Thyroid gland (tissue), 4 donors: ENCODE measurements at regions not wholly inside any gene's neighbourhood (a gene's known extent, or its start where the extent isn't known, plus 50 kb on each side); places are given as distances from the start of the nearest gene placed in this dataset.

ENCODE experiments used
- DNase-seq, 2 donors: peaks; one replicate each; pipeline ENCODE4 v3.0.0-alpha.2; 2019
- H3K27ac ChIP-seq, 3 donors: fragments of 200-600 bp; sonication (generic); 1 replicate in 2 of 3; 2 replicates in 1 of 3; pipeline ENCODE4 v1.5.1; 2016 to 2019; ENCODE audit warnings: mild to moderate bottlenecking in 1 of 3, moderate library complexity in 1 of 3
- H3K27me3 ChIP-seq: fragments of 200-600 bp; sonication (generic); one replicate; pipeline ENCODE4 v1.5.1; 2019
- H3K36me3 ChIP-seq, 2 donors: fragments of 200-600 bp; sonication (generic); one replicate each; pipeline ENCODE4 v1.5.1; 2016 to 2019
- H3K4me1 ChIP-seq, 2 donors: fragments of 200-600 bp; sonication (generic); one replicate each; pipeline ENCODE4 v1.5.1; 2017 to 2019
- H3K4me3 ChIP-seq, 3 donors: fragments of 200-600 bp; sonication (generic); replicated peaks in 1 of 3; 1 replicate in 2 of 3; 2 replicates in 1 of 3; pipeline ENCODE4 v1.5.1; 2016; ENCODE audit warnings: mild to moderate bottlenecking in 1 of 3
- H3K9me3 ChIP-seq: fragments of 200-600 bp; sonication (generic); one replicate; pipeline ENCODE4 v1.5.1; 2017
- POLR2A ChIP-seq, 2 donors: fragments of 450-650 bp; IDR thresholded peaks; one replicate each; pipeline ENCODE4 v1.6.1; 2017; ENCODE audit warnings: antibody characterized with exemption in 2 of 2, mild to moderate bottlenecking in 2 of 2, moderate library complexity in 1 of 2
- WGBS, 2 donors: methylation state at CpG; one replicate each; pipeline ENCODE4 v1.1.5; 2017; 5-methylcytosine and 5-hydroxymethylcytosine counted together
- intact Hi-C: fragments of 100-400 bp; cut with DNase I; formaldehyde crosslinking; loops from one replicate; pipeline ENCODE4 v1.15.1; 2023
- TF ChIP-seq, protein P1 (sequence below), 6 experiments: fragments of 200-600 bp in 3 of 6; fragments of 450-650 bp in 3 of 6; sonication (generic) in 3 of 6; IDR thresholded peaks; one replicate each; pipeline ENCODE4 v1.5.1; 2016 to 2019; ENCODE audit warnings: antibody characterized with exemption in 6 of 6, mild to moderate bottlenecking in 2 of 6, inconsistent platforms in 1 of 6, moderate library complexity in 1 of 6

DNA sequence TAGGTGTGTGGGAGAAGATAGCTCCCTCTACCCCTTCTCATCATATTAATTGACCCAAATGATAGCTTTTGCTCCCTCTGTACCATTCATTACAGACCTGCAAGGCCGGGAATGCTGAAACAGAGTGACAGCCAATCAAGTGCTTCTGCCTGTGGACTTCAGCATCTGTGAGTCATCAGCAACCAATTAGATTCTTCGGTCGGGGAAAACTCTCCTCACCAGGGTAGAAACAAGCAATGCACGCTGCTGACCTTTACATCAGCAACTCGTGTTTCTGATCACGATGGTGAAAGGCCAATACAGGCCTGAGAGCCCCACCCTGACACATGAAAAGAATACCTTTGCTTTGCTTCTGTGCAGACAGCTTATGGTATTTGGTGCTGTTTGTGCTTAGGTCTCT, 347.2 kb upstream of the DDX53 start:
- DNase-seq = no peak
- intact Hi-C loops = no loop called here

GRCh38 chrX:22660756-22661155, 339.0 kb upstream of the DDX53 start:
- TF ChIP-seq, protein P1, sequence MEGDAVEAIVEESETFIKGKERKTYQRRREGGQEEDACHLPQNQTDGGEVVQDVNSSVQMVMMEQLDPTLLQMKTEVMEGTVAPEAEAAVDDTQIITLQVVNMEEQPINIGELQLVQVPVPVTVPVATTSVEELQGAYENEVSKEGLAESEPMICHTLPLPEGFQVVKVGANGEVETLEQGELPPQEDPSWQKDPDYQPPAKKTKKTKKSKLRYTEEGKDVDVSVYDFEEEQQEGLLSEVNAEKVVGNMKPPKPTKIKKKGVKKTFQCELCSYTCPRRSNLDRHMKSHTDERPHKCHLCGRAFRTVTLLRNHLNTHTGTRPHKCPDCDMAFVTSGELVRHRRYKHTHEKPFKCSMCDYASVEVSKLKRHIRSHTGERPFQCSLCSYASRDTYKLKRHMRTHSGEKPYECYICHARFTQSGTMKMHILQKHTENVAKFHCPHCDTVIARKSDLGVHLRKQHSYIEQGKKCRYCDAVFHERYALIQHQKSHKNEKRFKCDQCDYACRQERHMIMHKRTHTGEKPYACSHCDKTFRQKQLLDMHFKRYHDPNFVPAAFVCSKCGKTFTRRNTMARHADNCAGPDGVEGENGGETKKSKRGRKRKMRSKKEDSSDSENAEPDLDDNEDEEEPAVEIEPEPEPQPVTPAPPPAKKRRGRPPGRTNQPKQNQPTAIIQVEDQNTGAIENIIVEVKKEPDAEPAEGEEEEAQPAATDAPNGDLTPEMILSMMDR (IDR thresholded peaks at IDR 0.05) = no peak
- no peak for TF ChIP-seq POLR2A (IDR thresholded peaks at IDR 0.05)
- intact Hi-C loops = no loop called here
- DNase-seq = no peak
- H3K9me3 ChIP-seq = no peaks in the 10 kb centered on the region
- no peaks in the 10 kb centered on the region for H3K27me3 ChIP-seq
- H3K36me3 ChIP-seq = no peaks in the 10 kb centered on the region
- H3K4me3 ChIP-seq = no peak overlapping the region
- WGBS, 2 donors = 84 to 95% methylated on average over 2 of the region's 2 CpGs
- no peak overlapping the region for H3K27ac ChIP-seq
- no peaks in the 10 kb centered on the region for H3K4me1 ChIP-seq

More for the DNA sequence above, 347.2 kb upstream of the DDX53 start:
- H3K27me3 ChIP-seq = no peaks in the 10 kb centered on the region
- H3K4me3 ChIP-seq = no peak overlapping the region
- H3K36me3 ChIP-seq = no peaks in the 10 kb centered on the region
- no peak for TF ChIP-seq POLR2A (IDR thresholded peaks at IDR 0.05)
- TF ChIP-seq, protein P1 (IDR thresholded peaks at IDR 0.05) = no peak
- 74% methylated on average over 4 to 6 of the region's 6 CpGs for WGBS, 2 donors
- no peaks in the 10 kb centered on the region for H3K4me1 ChIP-seq
- no peak overlapping the region for H3K27ac ChIP-seq
- H3K9me3 ChIP-seq = no peaks in the 10 kb centered on the region

DNA sequence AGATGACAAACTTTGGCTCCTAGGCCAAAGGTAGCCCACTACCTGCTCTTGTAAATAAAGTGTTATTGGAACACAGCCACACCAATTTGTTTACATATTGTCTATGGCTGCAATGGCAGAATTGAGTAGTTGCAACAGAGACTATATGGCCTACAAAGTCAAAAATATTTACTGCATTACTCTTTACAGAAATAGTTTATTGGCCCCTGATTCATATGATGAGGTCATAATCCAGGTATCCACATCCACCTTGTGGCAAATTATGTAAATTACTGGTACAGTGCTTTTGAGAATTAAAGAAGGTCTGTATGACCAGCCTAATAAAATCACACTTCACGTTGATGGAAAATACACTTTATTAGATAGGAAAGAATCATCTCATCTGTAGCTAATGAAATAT, 337.0 kb upstream of the DDX53 start:
- DNase-seq = no peak
- intact Hi-C loops = no loop called here
- H3K4me1 ChIP-seq = no peaks in the 10 kb centered on the region
- H3K27me3 ChIP-seq = no peaks in the 10 kb centered on the region
- H3K27ac ChIP-seq = no peak overlapping the region
- no peak overlapping the region for H3K4me3 ChIP-seq
- TF ChIP-seq, protein P1 (IDR thresholded peaks at IDR 0.05) = no peak
- TF ChIP-seq POLR2A (IDR thresholded peaks at IDR 0.05) = no peak
- H3K36me3 ChIP-seq = no peaks in the 10 kb centered on the region
- H3K9me3 ChIP-seq = no peaks in the 10 kb centered on the region
- WGBS, 2 donors = 90 to 96% methylated on average over 1 of the region's 1 CpG

DNA sequence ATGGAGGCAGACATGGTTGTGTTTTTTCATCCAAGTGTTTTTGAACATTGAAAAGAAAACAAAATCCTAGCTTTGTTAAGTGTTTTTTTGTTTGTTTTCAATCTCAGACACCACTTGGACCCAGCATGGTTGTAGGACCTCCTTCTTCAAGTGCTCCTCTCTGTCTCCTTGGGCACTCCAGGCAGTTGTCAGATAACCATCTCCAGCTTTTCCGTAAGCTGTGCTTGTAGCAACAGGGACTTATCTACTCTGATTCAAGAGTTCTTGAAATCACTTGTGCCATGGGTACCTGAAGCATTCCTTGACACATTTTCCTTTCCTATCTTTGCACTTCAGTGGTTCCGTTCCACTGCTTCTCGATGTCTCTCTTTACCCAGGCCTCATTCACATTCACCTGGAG, 334.9 kb upstream of the DDX53 start:
- no peaks in the 10 kb centered on the region for H3K36me3 ChIP-seq
- WGBS, 2 donors = 29 to 33% methylated on average over 3 of the region's 3 CpGs
- DNase-seq = peak; percentile 55 to 64
- TF ChIP-seq, protein P1 (IDR thresholded peaks at IDR 0.05) = no peak
- no peak for TF ChIP-seq POLR2A (IDR thresholded peaks at IDR 0.05)
- no peaks in the 10 kb centered on the region for H3K4me1 ChIP-seq
- intact Hi-C loops = no loop called here
- H3K27ac ChIP-seq = no peak overlapping the region
- H3K9me3 ChIP-seq = no peaks in the 10 kb centered on the region
- no peak overlapping the region for H3K4me3 ChIP-seq
- no peaks in the 10 kb centered on the region for H3K27me3 ChIP-seq

- intact Hi-C loops = no loop called here
- Histone ChIP-seq H3K4me3 (no peak overlapping the region), H3K27ac (no peak overlapping the region), H3K36me3 (no peaks in the 10 kb centered on the region), H3K9me3 (no peaks in the 10 kb centered on the region), H3K27me3 (no peaks in the 10 kb centered on the region), H3K4me1 (no peaks in the 10 kb centered on the region)
- DNase-seq = no peak
- TF ChIP-seq, protein P1 (IDR thresholded peaks at IDR 0.05) = no peak
- no peak for TF ChIP-seq POLR2A (IDR thresholded peaks at IDR 0.05)
- 96 to 97% methylated on average over 2 of the region's 2 CpGs for WGBS, 2 donors
Measured at GRCh38 chrX:22665818-22666217, 333.9 kb upstream of the DDX53 start.
